ENCODE measurements at regions not wholly inside any gene's neighbourhood (a gene's known extent, or its start where the extent isn't known, plus 50 kb on each side); places are given as distances from the start of the nearest gene placed in this dataset.

- TF ChIP-seq CTCF (IDR thresholded peaks at IDR 0.05) = no peak
- TF ChIP-seq POLR2A (IDR thresholded peaks at IDR 0.05) = no peak
These were observed 67.7 kb downstream of the MID1IP1 start for GRCh38 chrX:38868941-38869401.

All from body of pancreas (tissue), 4 donors.